ENCODE measurements at regions not wholly inside any gene's neighbourhood (a gene's known extent, or its start where the extent isn't known, plus 50 kb on each side); places are given as distances from the start of the nearest gene placed in this dataset.

- no peak for TF ChIP-seq CTCF (IDR thresholded peaks at IDR 0.05)
- no peak for TF ChIP-seq POLR2A (IDR thresholded peaks at IDR 0.05)
These were observed 97.2 kb downstream of the ARL4C start for GRCh38 chr2:234399451-234400246.

Measured in gastroesophageal sphincter (tissue), 3 donors.